NCI-H2196 (cell line): ENCODE measurements at regions not wholly inside any gene's neighbourhood (a gene's known extent, or its start where the extent isn't known, plus 50 kb on each side); places are given as distances from the start of the nearest gene placed in this dataset.

Source experiments
- DNase-seq: peaks from one replicate; lab custom pipeline; 2025; ENCODE audit not compliant: unreplicated experiment; lab: John Stamatoyannopoulos, UW

GRCh38 chr3:117281371-117281770, 571.8 kb downstream of the TUSC7 start:
- no peak for DNase-seq

GRCh38 chr3:117282566-117282965, 573.0 kb downstream of the TUSC7 start:
- no peak for DNase-seq

- DNase-seq = no peak
These were observed 576.2 kb downstream of the TUSC7 start for GRCh38 chr3:117285737-117286136.

- DNase-seq = no peak
These were observed 576.9 kb downstream of the TUSC7 start for GRCh38 chr3:117286488-117286887.

- DNase-seq = no peak
These were observed 578.0 kb downstream of the TUSC7 start for GRCh38 chr3:117287602-117288001.

- no peak for DNase-seq
These were observed 581.9 kb downstream of the TUSC7 start for GRCh38 chr3:117291476-117291875.

- DNase-seq = no peak
These were observed 587.5 kb downstream of the TUSC7 start for GRCh38 chr3:117297065-117297464.

GRCh38 chr3:117297541-117297940, 588.0 kb downstream of the TUSC7 start:
- DNase-seq = no peak

GRCh38 chr3:117298273-117298672, 588.7 kb downstream of the TUSC7 start:
- DNase-seq = no peak

GRCh38 chr3:117302428-117302827, 592.8 kb downstream of the TUSC7 start:
- no peak for DNase-seq

GRCh38 chr3:117303443-117303842, 593.9 kb downstream of the TUSC7 start:
- peak; percentile 23 for DNase-seq

GRCh38 chr3:117304681-117305080, 595.1 kb downstream of the TUSC7 start:
- DNase-seq = no peak

- DNase-seq = no peak
These were observed 596.1 kb downstream of the TUSC7 start for GRCh38 chr3:117305681-117306080.

GRCh38 chr3:117306299-117306698, 596.7 kb downstream of the TUSC7 start:
- no peak for DNase-seq

GRCh38 chr3:117308353-117308752, 598.8 kb downstream of the TUSC7 start:
- no peak for DNase-seq

- DNase-seq = no peak
These were observed 599.2 kb downstream of the TUSC7 start for GRCh38 chr3:117308756-117309155.

- DNase-seq = no peak
These were observed 601.0 kb downstream of the TUSC7 start for GRCh38 chr3:117310536-117310935.

GRCh38 chr3:117314441-117315150, 605.0 kb downstream of the TUSC7 start:
- DNase-seq = no peak

- no peak for DNase-seq
These were observed 613.3 kb downstream of the TUSC7 start for GRCh38 chr3:117322866-117323265.

- DNase-seq = no peak
These were observed 637.3 kb downstream of the TUSC7 start for GRCh38 chr3:117346901-117347300.

- DNase-seq = no peak
These were observed 639.3 kb downstream of the TUSC7 start for GRCh38 chr3:117348884-117349283.

GRCh38 chr3:117349566-117349965, 640.0 kb downstream of the TUSC7 start:
- DNase-seq = no peak

- no peak for DNase-seq
These were observed 640.8 kb downstream of the TUSC7 start for GRCh38 chr3:117350371-117350770.
